IMR-90 (cell line): ENCODE measurements at regions not wholly inside any gene's neighbourhood (a gene's known extent, or its start where the extent isn't known, plus 50 kb on each side); places are given as distances from the start of the nearest gene placed in this dataset.

Experiments used
- ATAC-seq: fragments of 200-7000 bp; cut with Tn5 transposase; 2 replicates; pipeline ENCODE4 v1.9.1; 2020; ENCODE audit warnings: low read depth, mild to moderate bottlenecking, moderate library complexity
- BruUV-seq: library from RNA; stranded (reverse); fragments of 400-500 nt; replicated peaks from 2 replicates; lab custom pipeline; 2021; lab: Mats Ljungman, UMichigan
- CTCF ChIA-PET: fragments of 300-600 bp; formaldehyde crosslinking; extraction: SDS; loops from one replicate; lab custom pipeline; 2021; ENCODE audit warnings: antibody characterized with exemption; lab: Yijun Ruan, JAX
- POLR2A ChIA-PET: fragments of 300-600 bp; sonication (Branson Sonifier 250); formaldehyde crosslinking; loops from one replicate; lab custom pipeline; 2022; ENCODE audit warnings: antibody characterized with exemption; ENCODE audit not compliant: unreplicated experiment; lab: Charles Lee
- DNase-seq: peaks from one replicate; pipeline ENCODE4 v3.0.0; 2013
- H2AFZ ChIP-seq: replicated peaks from 2 replicates; pipeline ENCODE3; 2013; ENCODE audit warnings: low read length, mild to moderate bottlenecking; ENCODE audit not compliant: poor library complexity
- H2AK5ac ChIP-seq: 2 replicates; pipeline ENCODE4 v1.6.1; 2013; ENCODE audit warnings: low read depth, low read length, inconsistent platforms
- H2AK9ac ChIP-seq: replicated peaks from 2 replicates; pipeline ENCODE3; 2013; ENCODE audit warnings: mild to moderate bottlenecking, low read depth, low read length, moderate library complexity; ENCODE audit not compliant: poor library complexity
- H2BK120ac ChIP-seq: 2 replicates; pipeline ENCODE4 v1.6.1; 2013; ENCODE audit warnings: low read depth, low read length, inconsistent platforms
- H2BK15ac ChIP-seq: 3 replicates; pipeline ENCODE4 v1.6.1; 2013; ENCODE audit warnings: low read depth, low read length, inconsistent platforms
- H2BK20ac ChIP-seq: 2 replicates; pipeline ENCODE4 v1.6.1; 2013; ENCODE audit warnings: low read depth, mild to moderate bottlenecking, inconsistent platforms, low read length, moderate library complexity
- H2BK5ac ChIP-seq: 2 replicates; pipeline ENCODE4 v1.6.1; 2013; ENCODE audit warnings: mild to moderate bottlenecking, low read depth, low read length, inconsistent platforms; ENCODE audit not compliant: poor library complexity, severe bottlenecking
- H3K14ac ChIP-seq: replicated peaks from 2 replicates; pipeline ENCODE4 v1.6.1; 2013; ENCODE audit warnings: low read depth, low read length, inconsistent platforms
- H3K18ac ChIP-seq: 2 replicates; pipeline ENCODE4 v1.6.1; 2013; ENCODE audit warnings: low read depth, low read length, control low read depth
- H3K23ac ChIP-seq: 2 replicates; pipeline ENCODE4 v1.6.1; 2013; ENCODE audit warnings: low read depth, low read length, inconsistent platforms
- H3K27ac ChIP-seq: 2 replicates; pipeline ENCODE4 v1.5.1; 2013; ENCODE audit warnings: mild to moderate bottlenecking, control low read depth, low read length; ENCODE audit not compliant: insufficient read depth
- H3K27me3 ChIP-seq: 2 replicates; pipeline ENCODE4 v1.6.1; 2013; ENCODE audit warnings: low read length; ENCODE audit not compliant: control insufficient read depth, insufficient read depth
- H3K36me3 ChIP-seq: 2 replicates; pipeline ENCODE4 v1.6.1; 2013; ENCODE audit warnings: low read length, mixed read lengths; ENCODE audit not compliant: control insufficient read depth, insufficient read depth
- H3K4ac ChIP-seq: 2 replicates; pipeline ENCODE4 v1.6.1; 2013; ENCODE audit warnings: low read depth, low read length, inconsistent platforms
- H3K4me1 ChIP-seq: 2 replicates; pipeline ENCODE4 v1.6.1; 2013; ENCODE audit warnings: low read length, mixed read lengths; ENCODE audit not compliant: control insufficient read depth, insufficient read depth
- H3K4me2 ChIP-seq: 2 replicates; pipeline ENCODE4 v1.6.1; 2013; ENCODE audit warnings: low read depth, mild to moderate bottlenecking, control low read depth, low read length, moderate library complexity
- H3K4me3 ChIP-seq: 2 replicates; pipeline ENCODE4 v1.5.1; 2013; ENCODE audit warnings: low read depth, mild to moderate bottlenecking, control low read depth, low read length, moderate library complexity; ENCODE audit not compliant: insufficient read depth
- H3K56ac ChIP-seq: 2 replicates; pipeline ENCODE4 v1.6.1; 2013; ENCODE audit warnings: low read length, inconsistent platforms; ENCODE audit not compliant: insufficient read depth; ENCODE audit errors: extremely low read depth
- H3K79me1 ChIP-seq, 2 experiments: 2 replicates each; pipeline ENCODE4 v1.6.1; 2013; ENCODE audit warnings: low read length in 2 of 2, inconsistent platforms in 1 of 2, low read depth in 1 of 2
- H3K9ac ChIP-seq: 2 replicates; pipeline ENCODE4 v1.6.1; 2013; ENCODE audit warnings: low read depth, low read length, control low read depth
- H3K9me1 ChIP-seq: 2 replicates; pipeline ENCODE4 v1.6.1; 2013; ENCODE audit warnings: low read length, inconsistent platforms; ENCODE audit not compliant: insufficient read depth
- H3K9me3 ChIP-seq: 2 replicates; pipeline ENCODE4 v1.6.1; 2013; ENCODE audit warnings: low read length; ENCODE audit not compliant: control insufficient read depth, insufficient read depth
- H4K20me1 ChIP-seq: 2 replicates; pipeline ENCODE4 v1.6.1; 2013; ENCODE audit warnings: low read length, inconsistent platforms; ENCODE audit not compliant: insufficient read depth
- H4K5ac ChIP-seq: 2 replicates; pipeline ENCODE4 v1.6.1; 2013; ENCODE audit warnings: mild to moderate bottlenecking, low read depth, low read length, control low read depth
- H4K8ac ChIP-seq, 2 experiments: 2 replicates each; pipeline ENCODE4 v1.6.1; 2013; ENCODE audit warnings: low read depth in 2 of 2, low read length in 2 of 2, control low read depth in 1 of 2, inconsistent platforms in 1 of 2
- H4K91ac ChIP-seq: 2 replicates; pipeline ENCODE4 v1.6.1; 2013; ENCODE audit warnings: low read depth, low read length, inconsistent platforms; ENCODE audit not compliant: insufficient read depth
- CEBPB ChIP-seq: IDR thresholded peaks from 2 replicates; pipeline ENCODE4 v1.6.1; 2012; ENCODE audit warnings: low read depth, low read length, improper control_type of control experiment
- CHD1 ChIP-seq: IDR thresholded peaks from 2 replicates; pipeline ENCODE4 v1.6.1; 2012; ENCODE audit warnings: low read depth, low read length, improper control_type of control experiment
- ELK1 ChIP-seq: fragments of 150-350 bp; IDR thresholded peaks from 2 replicates; pipeline ENCODE4 v1.6.1; 2016; ENCODE audit warnings: low read depth, mild to moderate bottlenecking, low read length, moderate library complexity, borderline replicate concordance
- MAFK ChIP-seq: IDR thresholded peaks from 2 replicates; pipeline ENCODE4 v1.6.1; 2012; ENCODE audit warnings: low read depth, low read length, improper control_type of control experiment
- MAZ ChIP-seq: IDR thresholded peaks from 2 replicates; pipeline ENCODE4 v1.6.1; 2012; ENCODE audit warnings: low read depth, mild to moderate bottlenecking, low read length, improper control_type of control experiment, moderate library complexity, borderline replicate concordance
- NFE2L2 ChIP-seq: fragments of 150-350 bp; IDR thresholded peaks from 2 replicates; pipeline ENCODE4 v1.6.1; 2016; ENCODE audit warnings: low read depth, mild to moderate bottlenecking, low read length
- POLR2A ChIP-seq: IDR thresholded peaks from 2 replicates; pipeline ENCODE4 v1.6.1; 2012; ENCODE audit warnings: mild to moderate bottlenecking, low read depth, low read length
- RAD21 ChIP-seq: IDR thresholded peaks from 2 replicates; pipeline ENCODE4 v1.6.1; 2012; ENCODE audit warnings: low read length, improper control_type of control experiment
- RFX5 ChIP-seq: IDR thresholded peaks from 2 replicates; pipeline ENCODE4 v1.8.0; 2012; ENCODE audit warnings: low read depth, mild to moderate bottlenecking, low read length, moderate library complexity
- SMC3 ChIP-seq: fragments of 150-350 bp; IDR thresholded peaks from 2 replicates; pipeline ENCODE4 v1.6.1; 2016; ENCODE audit warnings: low read depth, mild to moderate bottlenecking, antibody characterized with exemption, low read length, moderate library complexity
- USF2 ChIP-seq: fragments of 150-350 bp; IDR thresholded peaks from 2 replicates; pipeline ENCODE4 v1.6.1; 2017; ENCODE audit warnings: mild to moderate bottlenecking, antibody characterized with exemption, low read length, low read depth
- WGBS, 2 experiments: methylation state at CpG; one replicate each; pipeline versions ENCODE4 v1.1.5 to v1.1.7; 2013; ENCODE audit warnings: missing lambda C conversion rate in 2 of 2; ENCODE audit not compliant: insufficient read length in 1 of 2; ENCODE audit errors: extremely low coverage in 2 of 2; 5-methylcytosine and 5-hydroxymethylcytosine counted together
- dilution Hi-C: fragments of 300-500 bp; cut with HindIII; formaldehyde crosslinking; loops from one replicate; pipeline ENCODE4 v1.14.3; 2018; ENCODE audit warnings: low sequenced_read_pairs; ENCODE audit not compliant: unreplicated experiment
- in situ Hi-C: fragments of 300-500 bp; cut with MboI; formaldehyde crosslinking; loops from 3 replicates; pipeline ENCODE4 v1.14.3; 2019; ENCODE audit warnings: low sequenced_read_pairs, inconsistent platforms, mixed read lengths
- intact Hi-C: fragments of 100-400 bp; cut with micrococcal nuclease; formaldehyde crosslinking; loops from 2 replicates; pipeline ENCODE4 v1.10.0; 2022
- TF ChIP-seq, protein P1 (sequence below): conservative IDR thresholded peaks from 2 replicates; pipeline ENCODE4 v1.5.1; 2012; ENCODE audit warnings: mild to moderate bottlenecking, low read depth, low read length, improper control_type of control experiment

- WGBS, 2 experiments: 92% methylated on average over 4 of the region's 13 CpGs; no CpG with 5 or more reads in 1 of the 2 experiments
- Histone ChIP-seq H3K9me1 (no peaks in the 10 kb centered on the region), H3K56ac (no peak overlapping the region), H3K4me3 (no peak overlapping the region), H3K4ac (no peak overlapping the region), H3K27ac (no peak overlapping the region), H2AK9ac (no peak overlapping the region), H4K8ac (no peak overlapping the region), H4K91ac (no peak overlapping the region), H2BK15ac (no peak overlapping the region), H3K18ac (no peak overlapping the region), H3K4me1 (peaks cover 4% of the 10 kb centered on the region; the same call in 1 of the 2 replicates), H4K20me1 (peaks cover 3% of the 10 kb centered on the region; the same call in 1 of the 2 replicates), H3K36me3 (no peaks in the 10 kb centered on the region), H2BK20ac (no peak overlapping the region), H2AK5ac (no peak overlapping the region), H3K9me3 (peaks cover 3% of the 10 kb centered on the region), H2BK5ac (no peak overlapping the region), H3K4me2 (no peak overlapping the region), H3K14ac (no peak overlapping the region), H3K79me1 (no peaks in the 10 kb centered on the region), H2AFZ (no peak overlapping the region), H4K5ac (no peak overlapping the region), H3K9ac (no peak overlapping the region), H3K27me3 (peaks cover 9% of the 10 kb centered on the region), H2BK120ac (no peak overlapping the region), H3K23ac (no peak overlapping the region)
- no TSS peak for BruUV-seq
- intact Hi-C loops: no loop called here
- CTCF ChIA-PET: no interaction called here
- dilution Hi-C loops: no loop called here
- no peak for ATAC-seq
- in situ Hi-C loops: no loop called here
- DNase-seq: no peak
- POLR2A ChIA-PET: no interaction called here
- TF ChIP-seq USF2 (no peak), RFX5 (no peak), MAFK (no peak), MAZ (no peak), NFE2L2 (no peak), POLR2A (no peak), SMC3 (no peak), CHD1 (no peak), CEBPB (no peak), RAD21 (no peak), ELK1 (no peak)
- TF ChIP-seq, protein P1, sequence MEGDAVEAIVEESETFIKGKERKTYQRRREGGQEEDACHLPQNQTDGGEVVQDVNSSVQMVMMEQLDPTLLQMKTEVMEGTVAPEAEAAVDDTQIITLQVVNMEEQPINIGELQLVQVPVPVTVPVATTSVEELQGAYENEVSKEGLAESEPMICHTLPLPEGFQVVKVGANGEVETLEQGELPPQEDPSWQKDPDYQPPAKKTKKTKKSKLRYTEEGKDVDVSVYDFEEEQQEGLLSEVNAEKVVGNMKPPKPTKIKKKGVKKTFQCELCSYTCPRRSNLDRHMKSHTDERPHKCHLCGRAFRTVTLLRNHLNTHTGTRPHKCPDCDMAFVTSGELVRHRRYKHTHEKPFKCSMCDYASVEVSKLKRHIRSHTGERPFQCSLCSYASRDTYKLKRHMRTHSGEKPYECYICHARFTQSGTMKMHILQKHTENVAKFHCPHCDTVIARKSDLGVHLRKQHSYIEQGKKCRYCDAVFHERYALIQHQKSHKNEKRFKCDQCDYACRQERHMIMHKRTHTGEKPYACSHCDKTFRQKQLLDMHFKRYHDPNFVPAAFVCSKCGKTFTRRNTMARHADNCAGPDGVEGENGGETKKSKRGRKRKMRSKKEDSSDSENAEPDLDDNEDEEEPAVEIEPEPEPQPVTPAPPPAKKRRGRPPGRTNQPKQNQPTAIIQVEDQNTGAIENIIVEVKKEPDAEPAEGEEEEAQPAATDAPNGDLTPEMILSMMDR: no peak
Observed at GRCh38 chr10:30691639-30692015, 62.1 kb upstream of the LYZL2 start.
